ENCODE measurements at regions not wholly inside any gene's neighbourhood (a gene's known extent, or its start where the extent isn't known, plus 50 kb on each side); places are given as distances from the start of the nearest gene placed in this dataset.

- no peak for TF ChIP-seq CTCF (IDR thresholded peaks at IDR 0.05)
- no peak for TF ChIP-seq POLR2AphosphoS5 (IDR thresholded peaks at IDR 0.05; ENCODE audit: insufficient read depth in 1 of 2, low read depth in 1 of 2)
- TF ChIP-seq POLR2A (IDR thresholded peaks at IDR 0.05): no peak
Observed at GRCh38 chr6:103001724-103002123, 1608.2 kb downstream of the GRIK2 start.
